GM12874 (cell line): ENCODE measurements at regions not wholly inside any gene's neighbourhood (a gene's known extent, or its start where the extent isn't known, plus 50 kb on each side); places are given as distances from the start of the nearest gene placed in this dataset.

ENCODE experiments used
- TF ChIP-seq, protein P1 (sequence below): IDR thresholded peaks from 2 replicates; pipeline ENCODE4 v1.5.1; 2011; ENCODE audit warnings: low read depth, mild to moderate bottlenecking, control low read depth, low read length, moderate library complexity; ENCODE audit not compliant: insufficient read depth

DNA sequence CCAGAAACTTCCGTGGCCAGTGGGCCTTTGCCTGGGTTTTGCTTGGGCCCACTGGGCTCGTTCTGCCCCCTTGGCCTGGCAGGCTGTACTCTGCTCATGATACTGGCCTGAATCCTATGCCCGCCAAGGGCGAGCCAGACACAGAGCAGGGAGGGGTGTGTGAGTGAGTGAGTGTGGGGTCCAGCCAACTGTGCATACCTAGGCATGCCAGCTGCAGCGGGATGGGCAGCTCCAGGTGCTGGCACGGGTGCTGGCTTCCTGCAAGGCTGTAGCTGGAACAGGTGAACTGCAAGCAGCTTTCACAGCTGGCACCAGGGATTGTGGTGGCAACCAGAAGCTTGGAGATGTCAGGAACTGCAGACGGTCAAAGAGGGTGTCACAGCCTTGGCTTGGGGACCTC, 1276.4 kb downstream of the SLC16A7 start:
- TF ChIP-seq, protein P1, sequence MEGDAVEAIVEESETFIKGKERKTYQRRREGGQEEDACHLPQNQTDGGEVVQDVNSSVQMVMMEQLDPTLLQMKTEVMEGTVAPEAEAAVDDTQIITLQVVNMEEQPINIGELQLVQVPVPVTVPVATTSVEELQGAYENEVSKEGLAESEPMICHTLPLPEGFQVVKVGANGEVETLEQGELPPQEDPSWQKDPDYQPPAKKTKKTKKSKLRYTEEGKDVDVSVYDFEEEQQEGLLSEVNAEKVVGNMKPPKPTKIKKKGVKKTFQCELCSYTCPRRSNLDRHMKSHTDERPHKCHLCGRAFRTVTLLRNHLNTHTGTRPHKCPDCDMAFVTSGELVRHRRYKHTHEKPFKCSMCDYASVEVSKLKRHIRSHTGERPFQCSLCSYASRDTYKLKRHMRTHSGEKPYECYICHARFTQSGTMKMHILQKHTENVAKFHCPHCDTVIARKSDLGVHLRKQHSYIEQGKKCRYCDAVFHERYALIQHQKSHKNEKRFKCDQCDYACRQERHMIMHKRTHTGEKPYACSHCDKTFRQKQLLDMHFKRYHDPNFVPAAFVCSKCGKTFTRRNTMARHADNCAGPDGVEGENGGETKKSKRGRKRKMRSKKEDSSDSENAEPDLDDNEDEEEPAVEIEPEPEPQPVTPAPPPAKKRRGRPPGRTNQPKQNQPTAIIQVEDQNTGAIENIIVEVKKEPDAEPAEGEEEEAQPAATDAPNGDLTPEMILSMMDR: no peak

DNA sequence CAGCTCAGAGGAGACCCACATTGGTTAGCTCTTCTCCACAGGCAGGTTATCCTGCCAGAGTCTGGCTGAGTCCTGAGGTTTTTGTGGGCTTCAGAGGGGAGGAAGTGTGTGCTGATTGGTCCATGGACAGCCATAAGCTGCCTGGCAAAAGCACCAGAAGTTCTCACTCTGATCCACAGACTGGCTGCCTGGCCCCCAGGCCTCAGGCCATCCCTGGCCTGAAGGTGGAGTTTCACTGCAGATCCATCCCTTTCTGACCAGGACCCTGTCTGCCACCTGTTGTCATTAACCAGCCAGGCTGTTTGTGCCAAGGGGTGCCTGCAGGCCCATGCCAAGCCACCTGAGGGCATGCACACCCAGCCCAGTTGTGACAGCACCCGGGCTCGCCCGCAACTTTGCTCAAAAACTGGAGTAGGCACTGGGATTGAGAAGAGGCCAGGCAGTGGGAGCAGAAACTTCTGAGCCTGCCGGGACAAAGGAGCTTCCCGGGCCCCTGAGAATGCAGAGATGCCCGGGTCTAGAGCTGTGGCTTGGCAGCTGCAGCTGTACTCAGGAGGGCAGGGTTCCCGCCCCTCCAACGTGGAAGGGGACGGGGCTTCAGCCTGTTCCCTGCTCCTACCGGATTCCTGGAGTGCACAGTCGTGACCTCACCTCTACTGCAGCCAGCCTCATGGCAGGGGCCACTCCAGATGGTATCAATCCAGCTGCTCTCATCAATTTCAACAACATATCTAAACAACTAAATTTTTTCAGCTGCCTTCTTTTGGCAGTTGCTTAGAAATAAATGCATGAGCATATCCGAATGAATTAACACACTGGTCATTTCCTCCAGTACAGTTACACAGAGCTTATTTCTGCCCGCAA, 1277.3 kb downstream of the SLC16A7 start:
- TF ChIP-seq, protein P1: no peak

DNA sequence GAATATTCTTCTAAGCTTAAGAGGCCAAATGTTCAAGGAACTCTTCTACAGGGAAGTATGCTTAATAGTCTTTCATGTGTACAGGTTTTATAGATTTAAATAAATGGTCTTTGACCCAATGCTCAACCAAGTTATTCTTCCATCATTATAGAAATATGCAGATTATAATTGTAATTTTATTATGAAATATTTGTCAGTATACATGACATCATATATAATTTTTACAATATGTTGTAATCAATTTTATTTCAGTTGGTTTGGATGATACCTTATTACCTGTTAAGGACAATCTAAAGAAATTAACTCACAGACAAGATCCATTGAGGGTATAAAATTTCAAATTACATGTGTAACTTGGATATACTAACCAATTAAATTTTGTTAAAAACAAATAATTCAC, 1278.3 kb downstream of the SLC16A7 start:
- TF ChIP-seq, protein P1: no peak

DNA sequence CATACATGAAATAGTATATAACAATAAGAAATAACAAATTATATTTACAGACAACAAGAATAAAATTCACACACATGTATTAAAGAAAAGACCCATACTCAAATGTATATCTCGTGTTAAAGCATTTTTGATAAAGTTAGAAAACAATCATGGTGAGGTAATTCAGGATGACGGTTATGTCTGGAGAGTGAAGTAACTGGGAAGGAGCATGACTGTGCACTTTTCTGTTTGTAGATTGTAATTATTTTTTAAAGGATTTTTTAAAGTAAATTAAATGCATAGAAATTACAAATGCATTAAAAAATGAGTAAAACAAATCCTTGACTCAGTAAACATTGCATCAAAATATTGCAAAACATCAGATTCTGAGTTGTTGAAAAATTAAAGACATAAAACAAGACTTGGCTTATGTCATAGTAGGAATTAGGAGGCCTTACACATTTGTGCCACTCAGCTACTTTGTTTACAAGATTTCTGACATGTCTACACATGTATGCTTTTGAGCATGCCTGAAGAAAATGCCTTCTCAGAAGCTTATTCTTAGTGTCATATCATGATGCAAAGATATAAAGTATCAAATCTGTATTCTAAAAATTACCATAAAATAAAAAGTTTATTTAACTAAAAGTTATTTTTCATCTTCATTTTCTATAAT, 1325.1 kb downstream of the SLC16A7 start:
- TF ChIP-seq, protein P1: no peak

DNA sequence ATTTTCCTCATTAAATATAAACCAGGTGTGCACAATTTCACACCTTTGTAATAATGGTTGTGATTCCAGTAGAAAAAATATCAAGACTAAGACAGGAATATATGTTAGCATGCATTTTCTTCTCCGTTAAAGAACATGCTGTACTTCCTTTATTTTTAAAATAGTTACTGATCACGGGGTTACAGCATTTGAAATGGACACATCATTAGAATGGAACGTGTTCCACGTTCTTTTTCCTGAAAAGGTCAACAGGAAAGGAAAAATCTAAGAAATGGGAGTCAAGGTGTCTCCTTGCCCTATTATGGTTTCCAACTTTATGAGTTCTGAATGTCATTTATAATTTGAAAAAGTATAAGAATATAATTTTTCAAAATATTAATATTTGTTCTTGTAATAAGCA, 1325.7 kb downstream of the SLC16A7 start:
- TF ChIP-seq, protein P1: no peak

DNA sequence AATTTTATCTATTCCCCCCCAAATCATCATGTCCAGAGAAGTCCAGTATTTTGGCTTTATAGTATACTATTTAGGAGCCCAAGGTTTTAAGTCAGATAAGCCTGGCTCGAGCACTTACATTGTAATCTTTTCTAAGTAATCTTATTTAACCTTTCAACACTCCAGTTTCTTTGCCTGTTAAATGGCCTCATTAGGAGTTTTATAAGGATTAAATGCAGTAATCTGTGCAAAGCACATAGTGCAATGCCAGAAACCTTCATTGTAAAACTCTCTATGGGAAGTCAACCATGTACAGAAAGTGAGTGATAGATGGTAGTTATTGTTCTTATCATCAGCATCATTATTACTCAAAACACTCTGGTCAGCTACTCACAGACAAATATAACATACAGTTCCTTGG, 1330.4 kb downstream of the SLC16A7 start:
- TF ChIP-seq, protein P1: no peak

DNA sequence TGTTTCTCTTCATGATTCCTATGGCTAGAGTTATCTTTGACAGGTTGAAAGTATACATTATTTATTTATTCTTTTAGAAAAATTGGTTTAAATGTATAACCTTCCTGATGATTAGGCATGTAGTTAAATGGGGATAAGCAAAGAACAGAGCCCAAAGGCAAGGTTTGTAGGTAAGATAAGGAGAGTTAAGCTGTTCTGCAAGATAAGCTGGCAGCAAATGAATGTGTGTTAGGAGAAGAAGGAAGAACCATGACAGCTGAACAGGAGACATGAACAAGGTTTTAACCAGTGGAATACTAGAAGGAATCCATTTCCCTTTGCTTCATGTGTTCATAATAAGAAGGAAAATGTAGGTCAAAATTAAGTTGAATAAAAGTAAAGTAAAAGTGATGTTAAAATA, 1330.1 kb upstream of the USP15 start:
- TF ChIP-seq, protein P1: no peak
